HG03571 (cell line): ENCODE measurements at regions not wholly inside any gene's neighbourhood (a gene's known extent, or its start where the extent isn't known, plus 50 kb on each side); places are given as distances from the start of the nearest gene placed in this dataset.

Experiments
- ATAC-seq: cut with Tn5 transposase; IDR thresholded peaks from one replicate; pipeline ENCODE4 v1.9.1; 2021; ENCODE audit not compliant: unreplicated experiment

- no peak for ATAC-seq
These were observed 336.8 kb upstream of the MANEA start for GRCh38 chr6:95240514-95240913.

DNA sequence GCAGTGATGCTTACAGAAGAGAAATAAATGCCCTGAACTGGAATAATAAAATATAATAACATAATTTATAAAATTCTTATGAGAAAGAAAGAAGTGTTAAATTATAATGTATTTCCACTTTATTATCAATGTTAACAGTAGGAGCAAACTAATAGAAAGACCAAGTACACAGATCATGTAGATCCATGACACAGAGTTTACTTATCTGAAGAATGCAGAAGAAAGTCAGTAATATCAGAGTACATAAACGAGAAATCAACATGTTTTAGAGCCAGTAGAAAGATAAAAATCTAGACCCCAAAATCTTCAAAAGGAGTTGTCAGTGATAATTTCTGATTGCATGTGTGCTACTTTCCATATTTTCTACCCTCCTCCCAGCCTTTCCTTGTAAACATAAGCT is 334.8 kb upstream of the MANEA start:
- ATAC-seq: no peak

- ATAC-seq: no peak
These were observed 334.3 kb upstream of the MANEA start for GRCh38 chr6:95243053-95243452.

DNA sequence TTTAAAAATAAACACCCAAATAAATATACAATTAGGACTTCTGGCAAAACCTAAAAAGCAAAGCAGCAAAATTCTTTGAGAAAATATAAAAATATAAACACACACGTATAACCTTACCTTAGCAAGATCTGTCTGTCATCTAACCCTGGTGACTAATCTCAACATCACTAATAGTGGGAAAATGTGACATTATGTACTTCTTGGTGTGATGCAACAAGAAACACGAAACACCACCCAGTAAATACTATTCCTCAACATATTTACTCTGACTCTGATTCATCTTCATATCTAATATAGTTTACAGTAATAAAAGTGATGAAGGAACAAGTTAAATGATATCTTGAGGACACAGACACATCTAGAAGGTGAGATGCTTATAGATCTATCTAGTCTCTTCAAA is 332.6 kb upstream of the MANEA start:
- ATAC-seq: no peak

DNA sequence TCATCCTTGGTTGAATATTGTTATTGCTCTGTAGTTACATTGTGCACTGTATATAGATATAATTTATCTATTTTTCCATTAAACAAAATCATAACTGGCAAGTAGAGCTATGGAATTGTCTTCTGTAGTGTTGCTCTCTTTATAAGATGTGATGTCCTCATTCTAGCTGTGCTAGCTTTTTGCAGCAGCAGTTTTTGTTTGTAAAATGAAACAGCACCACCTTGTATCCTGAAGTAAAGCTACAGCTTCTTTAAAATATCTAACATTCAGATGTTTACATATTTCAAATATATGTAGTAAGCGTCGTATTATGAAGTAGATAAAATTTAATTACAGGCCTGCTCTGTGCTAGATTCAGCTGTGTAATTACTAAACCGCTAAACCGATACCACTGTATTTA is 328.8 kb upstream of the MANEA start:
- ATAC-seq: no peak

DNA sequence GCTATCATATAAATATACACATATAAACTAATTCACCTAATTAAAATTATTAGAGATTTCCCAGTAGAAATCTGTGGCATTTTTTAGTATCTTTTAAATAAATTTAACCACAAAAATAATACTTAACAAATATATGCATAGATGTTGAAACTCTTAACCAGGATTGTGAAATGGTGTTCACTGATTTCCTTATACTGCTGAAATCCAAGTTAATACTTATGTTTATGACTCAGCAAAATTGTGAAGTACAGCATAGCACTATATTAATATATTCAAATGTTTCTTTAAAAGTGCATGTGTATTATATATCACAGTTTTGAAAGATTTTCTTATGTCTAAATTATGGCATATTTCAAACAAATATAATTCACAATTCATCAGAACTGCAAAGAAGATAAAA is 328.2 kb upstream of the MANEA start:
- no peak for ATAC-seq

DNA sequence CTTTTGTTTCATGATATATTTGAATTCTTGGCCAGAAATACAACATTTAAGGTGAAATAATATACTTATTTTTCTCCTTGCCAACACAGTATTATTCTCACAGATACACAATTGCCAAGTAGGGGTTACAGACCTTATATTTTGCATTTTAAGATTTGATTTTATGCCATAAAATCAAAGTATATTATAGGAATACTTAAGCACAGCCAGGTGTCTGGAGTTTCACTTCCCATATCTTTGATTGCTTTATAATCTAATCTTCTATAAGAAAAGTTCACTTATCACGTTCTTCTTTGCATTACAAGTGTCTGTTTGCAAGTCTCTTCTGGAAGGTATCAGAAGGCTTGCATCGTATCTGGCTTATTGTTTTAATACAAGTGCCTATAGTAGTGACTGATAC is 327.7 kb upstream of the MANEA start:
- ATAC-seq: no peak

DNA sequence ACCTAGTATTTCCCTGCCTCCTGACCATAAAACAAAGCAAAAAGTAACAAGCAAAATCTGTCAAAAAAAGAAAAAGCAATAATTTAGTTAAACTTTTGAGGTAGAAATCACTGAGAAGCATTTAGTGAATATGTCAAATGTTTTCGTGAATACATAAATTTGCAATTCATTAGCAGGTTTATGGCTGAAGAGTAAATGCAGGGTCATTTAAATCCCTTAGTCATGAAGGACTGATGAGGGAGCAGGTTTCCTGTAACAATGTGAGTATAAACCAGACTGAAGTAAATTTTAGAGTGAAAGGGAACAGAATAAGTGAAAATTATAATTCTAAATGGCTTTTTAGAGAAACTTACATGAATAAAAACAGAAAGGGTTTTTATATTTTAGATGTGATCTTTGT is 313.5 kb upstream of the MANEA start:
- no peak for ATAC-seq

GRCh38 chr6:95266537-95267258 is 310.6 kb upstream of the MANEA start:
- no peak for ATAC-seq

- ATAC-seq: no peak
These were observed 302.6 kb upstream of the MANEA start for GRCh38 chr6:95274686-95275235.

- no peak for ATAC-seq
These were observed 297.7 kb upstream of the MANEA start for GRCh38 chr6:95279616-95280015.

DNA sequence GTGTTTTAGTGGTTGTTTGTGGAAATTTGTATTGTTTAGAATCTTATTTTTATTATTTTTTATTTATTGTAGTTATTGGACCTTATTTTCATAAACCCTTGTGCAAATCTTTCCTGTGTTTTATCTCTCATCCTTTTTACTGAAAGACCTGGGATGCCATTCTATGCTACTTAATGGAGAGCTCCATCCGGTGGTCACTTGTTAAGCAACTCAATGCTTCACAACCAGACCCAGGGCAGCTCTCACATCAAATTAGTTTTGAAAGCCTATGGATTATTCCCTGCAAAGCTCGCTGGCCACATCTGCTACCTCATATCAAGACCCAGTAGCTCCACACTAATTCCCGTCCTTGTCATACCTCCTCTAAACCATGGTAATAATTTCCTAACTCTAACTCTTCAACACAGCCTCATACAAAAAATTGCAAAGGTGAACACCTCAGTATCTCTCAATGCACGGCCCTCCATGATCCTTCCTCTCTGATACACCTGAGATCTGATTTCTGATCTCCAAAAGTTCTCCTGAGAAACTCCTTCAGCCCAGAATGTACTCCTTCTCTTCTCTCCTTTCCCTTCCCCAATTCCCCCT is 296.6 kb upstream of the MANEA start:
- ATAC-seq: no peak

GRCh38 chr6:95285881-95286280 is 291.5 kb upstream of the MANEA start:
- ATAC-seq: no peak

DNA sequence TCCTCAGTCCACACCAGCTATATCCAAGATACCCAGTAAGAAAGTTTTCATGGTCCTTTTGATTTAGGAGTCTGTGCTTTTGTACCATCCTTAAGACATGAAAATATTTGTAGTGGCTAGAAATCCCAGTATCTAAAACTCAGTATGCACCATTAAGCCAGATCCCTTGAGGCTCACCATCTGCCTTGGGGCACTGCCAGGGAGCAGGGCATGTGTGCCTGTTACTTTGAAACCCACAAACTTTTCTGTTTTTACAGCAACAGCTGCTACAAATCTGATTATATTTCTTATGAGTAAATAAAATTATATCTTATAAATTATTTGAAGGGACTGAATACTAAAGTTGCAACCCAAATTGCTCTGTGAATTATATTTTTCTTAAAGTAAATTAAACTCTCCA is 290.5 kb upstream of the MANEA start:
- ATAC-seq: no peak

DNA sequence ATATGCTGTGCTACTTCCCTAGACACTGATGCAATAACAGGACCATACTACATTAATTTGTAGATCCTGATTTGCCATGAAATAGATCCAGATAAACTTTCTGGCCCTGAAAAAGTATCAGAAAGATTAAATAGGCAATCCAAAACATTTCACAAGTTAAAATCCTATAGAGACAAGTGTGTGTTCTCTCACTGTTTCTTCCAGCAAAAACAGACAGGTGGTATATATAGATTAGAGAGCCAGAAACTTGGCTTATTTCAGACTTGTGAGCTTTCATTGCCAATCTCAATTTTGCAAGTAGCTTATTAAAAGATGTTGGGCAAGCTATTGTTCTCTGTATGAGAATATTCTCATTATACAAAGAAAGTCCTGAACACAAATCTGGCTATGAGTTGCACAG is 289.1 kb upstream of the MANEA start:
- ATAC-seq: no peak

DNA sequence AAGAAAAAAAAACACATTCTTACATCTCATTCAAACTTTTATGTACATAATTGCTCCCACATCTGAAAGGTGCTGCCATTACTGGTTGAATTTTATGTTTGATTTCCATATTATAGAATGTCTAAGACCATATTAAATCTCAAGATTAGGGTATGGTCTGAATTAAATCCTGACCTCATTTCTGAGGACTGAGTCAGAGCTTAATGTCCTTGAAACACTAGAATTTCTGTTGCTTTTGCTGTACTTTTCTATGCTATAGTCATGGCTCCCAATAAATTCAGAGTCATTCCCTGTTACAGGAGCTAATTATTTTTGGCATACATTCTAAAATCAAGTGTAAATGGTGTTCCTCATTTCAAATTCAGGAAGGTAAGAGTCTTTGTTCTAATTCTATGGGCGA is 285.3 kb upstream of the MANEA start:
- no peak for ATAC-seq

DNA sequence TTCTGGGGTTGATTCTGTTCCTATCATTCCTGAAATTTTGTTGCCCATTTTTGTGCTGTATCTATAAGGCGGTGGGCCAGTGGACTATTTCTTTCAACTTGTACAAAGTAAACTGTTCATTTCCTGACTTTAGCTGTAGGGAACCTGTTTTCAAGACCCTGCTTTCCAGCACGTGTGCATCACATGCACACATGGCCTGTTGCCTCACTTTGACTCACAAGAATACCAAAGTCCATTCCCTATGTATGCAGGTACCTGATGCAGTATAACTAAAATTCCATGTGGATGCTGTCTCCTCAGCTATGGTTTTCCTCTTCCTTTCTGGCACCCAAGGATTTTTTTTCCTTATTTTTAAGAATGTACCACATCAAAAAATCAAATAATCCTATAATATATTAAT is 284.1 kb upstream of the MANEA start:
- ATAC-seq: no peak

GRCh38 chr6:95294043-95294442 is 283.3 kb upstream of the MANEA start:
- no peak for ATAC-seq

GRCh38 chr6:95309545-95309944 is 267.8 kb upstream of the MANEA start:
- ATAC-seq: no peak

- no peak for ATAC-seq
These were observed 259.2 kb upstream of the MANEA start for GRCh38 chr6:95318137-95318536.

DNA sequence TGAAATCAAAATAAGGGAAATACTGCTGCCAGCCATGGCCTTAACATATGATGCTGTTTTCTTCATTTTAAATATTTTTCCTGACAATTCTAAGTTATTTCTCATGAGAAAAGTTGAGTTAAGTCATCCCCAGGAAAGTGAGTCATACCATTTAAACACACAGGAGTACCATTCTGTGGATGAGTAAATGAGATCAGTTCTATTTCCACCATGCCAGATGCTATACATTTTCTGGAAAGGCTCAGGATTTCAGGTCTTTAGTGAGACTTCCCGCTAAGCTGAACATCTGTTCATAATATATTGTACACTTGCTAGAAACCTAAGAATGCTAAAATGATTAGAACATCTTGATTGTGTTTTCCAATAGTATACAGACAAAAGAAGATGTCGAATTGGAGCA is 256.2 kb upstream of the MANEA start:
- no peak for ATAC-seq

DNA sequence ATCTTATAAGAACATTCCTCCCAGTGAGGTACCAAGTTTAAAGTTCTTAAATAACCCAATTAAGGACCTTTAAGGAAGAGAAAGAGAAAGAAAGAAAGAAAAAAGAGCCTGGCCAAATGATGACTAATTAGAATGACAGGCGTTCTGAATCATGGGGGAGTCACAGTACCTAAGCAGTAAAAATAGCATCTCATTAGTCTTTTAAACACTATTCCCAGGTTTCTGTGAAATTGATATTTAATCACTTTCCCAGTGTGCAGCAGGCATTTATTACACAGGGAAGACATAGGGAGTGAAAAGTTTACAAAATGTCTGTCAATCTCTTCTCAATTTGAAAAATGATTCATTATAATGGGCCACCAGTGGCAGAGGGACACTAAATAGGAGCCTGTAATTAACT is 251.4 kb upstream of the MANEA start:
- no peak for ATAC-seq

DNA sequence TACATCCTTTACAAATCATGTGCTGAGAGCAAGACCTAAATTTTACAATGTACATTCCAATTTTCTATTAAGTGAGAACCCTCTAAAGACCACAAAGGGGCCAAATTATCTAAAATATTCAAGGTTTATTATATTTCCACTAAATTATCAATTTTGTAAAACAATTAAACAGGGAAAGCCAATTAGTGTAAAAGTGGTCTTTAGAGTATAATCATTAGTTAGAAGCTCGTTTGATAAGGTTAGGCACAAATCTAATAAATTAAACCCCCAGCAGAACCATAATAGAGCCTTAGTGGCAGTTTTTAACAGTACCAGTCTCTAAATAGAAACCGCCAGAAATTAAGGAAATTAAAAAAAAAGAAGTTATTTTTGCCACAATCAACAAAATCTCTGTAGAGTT is 249.1 kb upstream of the MANEA start:
- no peak for ATAC-seq
